WERI-Rb-1 (cell line): ENCODE measurements at regions not wholly inside any gene's neighbourhood (a gene's known extent, or its start where the extent isn't known, plus 50 kb on each side); places are given as distances from the start of the nearest gene placed in this dataset.

ENCODE experiments used
- DNase-seq: peaks from one replicate; pipeline ENCODE4 v3.0.0-alpha.2; 2020
- H3K27ac ChIP-seq: fragments of 250-450 bp; sonication (Bioruptor Pico); 2 replicates; pipeline ENCODE4 v1.5.1; 2020; ENCODE audit warnings: mild to moderate bottlenecking, moderate library complexity
- H3K27me3 ChIP-seq: fragments of 250-450 bp; sonication (Bioruptor Pico); 2 replicates; pipeline ENCODE4 v1.5.1; 2021; ENCODE audit warnings: mild to moderate bottlenecking, low read depth, moderate library complexity; ENCODE audit not compliant: insufficient read depth, severe bottlenecking
- H3K36me3 ChIP-seq: fragments of 250-450 bp; sonication (Bioruptor Pico); 2 replicates; pipeline ENCODE4 v1.5.1; 2020; ENCODE audit warnings: mild to moderate bottlenecking, moderate library complexity
- H3K4me3 ChIP-seq: 2 replicates; pipeline ENCODE4 v1.5.1; 2011; ENCODE audit warnings: low read depth, mild to moderate bottlenecking, control low read depth, low read length
- H3K9me3 ChIP-seq: fragments of 250-450 bp; sonication (Bioruptor Pico); 2 replicates; pipeline ENCODE4 v1.5.1; 2021; ENCODE audit warnings: mild to moderate bottlenecking, moderate library complexity; ENCODE audit not compliant: severe bottlenecking
- CTCF ChIP-seq: IDR thresholded peaks from 2 replicates; pipeline ENCODE4 v1.5.1; 2011; ENCODE audit warnings: low read depth, mild to moderate bottlenecking, control low read depth, inconsistent platforms, low read length

- Histone ChIP-seq H3K27me3 (peaks cover 20% of the 10 kb centered on the region), H3K27ac (no peak overlapping the region), H3K4me3 (no peak overlapping the region), H3K36me3 (no peaks in the 10 kb centered on the region), H3K9me3 (no peaks in the 10 kb centered on the region)
- no peak for DNase-seq
- peak; percentile 20; the same call in 1 of the 2 replicates for TF ChIP-seq CTCF
Observed at GRCh38 chr11:19519353-19519752, 193.3 kb upstream of the NAV2 start.

GRCh38 chr11:19513253-19513652 lies 199.4 kb upstream of the NAV2 start:
- Histone ChIP-seq H3K9me3 (no peaks in the 10 kb centered on the region), H3K27me3 (peaks cover 6% of the 10 kb centered on the region), H3K36me3 (no peaks in the 10 kb centered on the region), H3K27ac (no peak overlapping the region), H3K4me3 (no peak overlapping the region)
- no peak for TF ChIP-seq CTCF
- no peak for DNase-seq

- Histone ChIP-seq H3K36me3 (no peaks in the 10 kb centered on the region), H3K4me3 (no peak overlapping the region), H3K27ac (no peak overlapping the region), H3K9me3 (no peaks in the 10 kb centered on the region), H3K27me3 (peaks cover 5% of the 10 kb centered on the region)
- no peak for DNase-seq
- no peak for TF ChIP-seq CTCF
Observed at GRCh38 chr11:19512618-19513017, 200.0 kb upstream of the NAV2 start.

GRCh38 chr11:19511413-19512183 lies 201.0 kb upstream of the NAV2 start:
- no peaks in the 10 kb centered on the region for H3K9me3 ChIP-seq
- DNase-seq = no peak
- H3K4me3 ChIP-seq = no peak overlapping the region
- H3K27ac ChIP-seq = no peak overlapping the region
- peaks cover 3% of the 10 kb centered on the region for H3K27me3 ChIP-seq
- H3K36me3 ChIP-seq = no peaks in the 10 kb centered on the region
- no peak for TF ChIP-seq CTCF

- no peak for TF ChIP-seq CTCF
- no peak overlapping the region for H3K27ac ChIP-seq
- no peak for DNase-seq
- H3K4me3 ChIP-seq = no peak overlapping the region
- no peaks in the 10 kb centered on the region for H3K36me3 ChIP-seq
- peaks cover 3% of the 10 kb centered on the region for H3K27me3 ChIP-seq
- H3K9me3 ChIP-seq = no peaks in the 10 kb centered on the region
Observed at GRCh38 chr11:19511066-19511412, 201.6 kb upstream of the NAV2 start.

- TF ChIP-seq CTCF = no peak
- Histone ChIP-seq H3K27ac (no peak overlapping the region), H3K9me3 (no peaks in the 10 kb centered on the region), H3K36me3 (no peaks in the 10 kb centered on the region), H3K4me3 (no peak overlapping the region), H3K27me3 (peaks cover 3% of the 10 kb centered on the region)
- no peak for DNase-seq
Observed at GRCh38 chr11:19510468-19510867, 202.2 kb upstream of the NAV2 start.
